HCEC 1CT (cell line): ENCODE measurements at regions not wholly inside any gene's neighbourhood (a gene's known extent, or its start where the extent isn't known, plus 50 kb on each side); places are given as distances from the start of the nearest gene placed in this dataset.

Source experiments
- DNase-seq: peaks from one replicate; pipeline ENCODE4 v3.0.0-alpha.2; 2017

GRCh38 chr7:26520483-26520882, 228.8 kb downstream of the SNX10 start:
- no peak for DNase-seq

DNA sequence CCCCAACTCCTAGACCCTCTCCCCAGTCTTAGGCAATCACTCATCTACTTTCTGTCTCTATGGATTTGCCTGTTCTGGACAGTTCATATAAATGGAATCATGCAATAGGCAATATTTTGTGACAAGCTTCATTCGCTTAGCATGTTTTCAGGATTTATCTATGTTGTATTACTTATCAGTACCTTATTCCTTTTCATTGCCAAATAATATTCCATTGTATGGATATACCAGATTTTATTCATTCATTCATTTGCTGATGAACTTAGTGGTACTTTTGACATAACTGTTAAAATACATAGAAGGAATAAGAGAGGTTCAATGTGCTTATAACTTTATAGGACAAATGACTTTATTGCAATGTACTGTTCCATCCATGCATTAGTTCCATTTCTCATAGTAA, 231.0 kb downstream of the SNX10 start:
- no peak for DNase-seq

GRCh38 chr7:26525398-26526264, 234.0 kb downstream of the SNX10 start:
- no peak for DNase-seq

DNA sequence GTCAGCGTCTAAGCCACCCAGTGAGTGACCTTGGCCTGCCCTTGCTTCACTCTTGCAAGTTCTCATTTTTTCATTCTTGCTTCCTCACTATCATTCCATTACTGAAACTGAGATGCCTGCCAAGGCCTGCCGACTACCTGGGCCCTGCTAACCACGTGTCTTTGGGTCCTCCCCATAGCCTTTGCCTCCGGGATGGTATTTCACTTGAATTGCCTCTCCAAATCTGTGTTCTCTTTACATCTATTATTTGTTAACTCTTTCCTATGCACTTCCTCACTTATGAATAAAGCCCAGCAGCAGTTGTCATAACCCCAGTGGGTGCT, 234.6 kb downstream of the SNX10 start:
- DNase-seq: no peak

DNA sequence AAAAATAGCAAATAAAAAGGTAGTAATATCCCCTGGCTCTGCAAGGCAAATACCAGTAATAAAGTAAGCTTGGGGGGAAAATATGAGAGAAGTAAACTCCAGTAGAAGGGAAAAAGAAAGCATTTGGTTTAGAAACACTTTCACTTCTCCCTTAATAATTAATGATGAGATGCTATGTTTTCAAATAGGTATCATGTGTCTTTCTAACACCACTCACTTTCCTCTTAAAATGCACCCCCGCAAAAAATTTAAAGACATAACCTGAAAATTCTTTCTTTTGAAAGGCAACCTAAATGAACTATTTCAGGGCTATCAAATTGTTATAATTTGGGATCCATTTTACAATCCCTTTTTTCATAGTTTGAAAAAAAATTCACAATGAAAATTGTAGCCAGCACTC, 240.3 kb downstream of the SNX10 start:
- DNase-seq: no peak

- no peak for DNase-seq
These were observed 240.8 kb downstream of the SNX10 start for GRCh38 chr7:26532471-26532870.

GRCh38 chr7:26533217-26533616, 241.6 kb downstream of the SNX10 start:
- no peak for DNase-seq

- DNase-seq: no peak
These were observed 243.2 kb downstream of the SNX10 start for GRCh38 chr7:26534649-26535482.

DNA sequence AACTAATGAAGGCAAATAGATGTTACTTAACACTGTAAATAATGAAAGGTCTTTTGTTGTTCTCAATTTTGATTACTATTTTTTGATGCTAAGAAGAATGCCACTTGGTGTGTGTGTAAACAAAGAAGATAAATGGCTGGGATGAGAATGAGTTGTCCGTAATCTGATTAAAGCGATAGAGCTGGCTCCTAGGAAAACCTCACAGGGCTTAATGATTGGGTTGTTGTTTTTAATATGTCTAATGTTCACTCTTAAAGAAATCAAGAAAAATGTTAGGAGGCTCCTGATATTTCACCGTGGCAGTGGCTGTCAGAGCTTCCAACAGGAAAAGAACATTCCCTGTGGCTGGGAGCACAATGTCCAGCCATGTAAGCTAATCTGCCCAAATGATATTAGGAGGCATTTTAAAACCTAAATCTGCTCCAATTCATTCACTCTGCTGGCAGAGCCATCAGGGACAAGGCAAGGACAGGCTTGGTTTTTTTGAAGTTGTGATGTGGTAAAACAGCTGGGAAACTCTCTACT, 243.9 kb downstream of the SNX10 start:
- no peak for DNase-seq

GRCh38 chr7:26538216-26538615, 246.6 kb downstream of the SNX10 start:
- no peak for DNase-seq

DNA sequence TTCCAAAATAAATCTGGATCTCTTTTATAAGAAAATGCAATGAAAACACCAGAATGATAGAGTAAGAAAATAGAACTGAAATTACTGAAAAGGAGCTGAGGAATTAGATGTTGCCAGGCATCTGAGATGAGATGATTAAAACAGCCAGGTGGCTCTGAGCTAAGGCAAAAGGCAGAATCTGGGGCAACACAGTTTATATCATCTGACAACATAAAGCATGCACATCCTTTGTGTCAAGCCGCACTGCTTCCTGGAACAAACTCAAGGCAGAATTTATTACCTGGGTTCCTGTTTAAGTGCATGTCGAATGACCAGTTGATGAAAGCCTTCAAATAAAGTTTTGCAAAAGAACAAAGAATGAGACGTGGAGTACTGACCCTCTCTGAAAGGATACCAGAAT, 247.0 kb downstream of the SNX10 start:
- no peak for DNase-seq

- no peak for DNase-seq
These were observed 251.7 kb downstream of the SNX10 start for GRCh38 chr7:26543340-26543739.

GRCh38 chr7:26543951-26544350, 252.3 kb downstream of the SNX10 start:
- no peak for DNase-seq

DNA sequence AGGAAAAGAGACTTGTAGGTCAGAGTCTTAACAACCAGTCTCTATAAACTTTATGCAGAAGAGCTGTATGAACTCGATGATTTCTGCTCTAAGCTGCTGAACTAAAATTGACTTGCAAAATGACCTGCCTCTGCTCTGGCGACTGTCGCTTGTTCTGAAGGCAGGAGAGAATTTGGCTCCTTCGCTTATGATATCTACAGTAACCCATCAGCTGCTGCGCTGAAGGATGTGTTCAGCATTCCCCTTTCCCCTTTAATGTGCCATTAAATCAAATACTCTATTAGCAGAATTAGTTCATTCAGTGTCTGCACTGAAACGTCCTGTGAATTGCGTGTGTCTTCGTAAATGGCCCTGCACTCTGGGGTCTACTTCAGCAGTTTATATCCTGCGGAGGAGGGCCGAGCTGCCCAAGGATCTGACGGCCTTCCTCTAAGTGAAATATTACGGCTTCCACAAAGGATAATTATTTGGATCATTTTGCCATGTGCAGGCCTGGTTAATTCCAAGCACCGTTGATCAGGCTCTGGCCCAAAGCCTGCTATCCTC, 254.9 kb downstream of the SNX10 start:
- DNase-seq: no peak

GRCh38 chr7:26547156-26547555, 255.5 kb downstream of the SNX10 start:
- DNase-seq: no peak

DNA sequence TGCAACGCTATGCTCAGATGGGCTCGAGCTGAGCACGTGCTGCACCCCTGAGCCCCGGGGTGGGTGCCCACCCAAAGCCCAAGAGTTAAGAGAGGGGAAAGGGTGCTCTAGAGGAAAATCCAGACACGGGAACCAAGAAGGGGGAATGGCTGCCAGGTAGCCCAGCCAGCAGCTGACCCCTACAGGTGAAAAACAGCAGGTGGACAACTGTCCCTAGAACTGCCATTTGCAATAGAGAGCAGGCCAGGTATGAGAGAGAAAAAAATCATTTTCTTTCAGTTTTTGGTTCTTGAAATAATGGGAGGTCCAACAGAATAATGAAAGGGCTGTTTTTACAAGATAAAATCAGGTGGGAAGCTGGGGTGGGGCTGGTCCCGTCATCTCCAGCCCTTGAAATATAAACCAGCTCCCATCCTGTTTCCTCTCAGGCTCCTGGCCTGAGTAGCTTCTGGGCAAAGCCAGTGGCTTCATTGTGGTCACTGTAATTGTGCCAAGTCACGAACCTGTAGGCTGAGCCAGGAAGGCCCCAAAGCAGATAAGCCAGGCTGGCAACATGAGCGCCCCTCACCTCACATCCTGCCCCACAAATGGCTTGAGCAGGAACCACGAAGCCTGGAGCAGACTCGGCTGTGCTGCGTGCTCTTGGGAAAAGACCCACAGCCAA, 257.8 kb downstream of the SNX10 start:
- DNase-seq: no peak

DNA sequence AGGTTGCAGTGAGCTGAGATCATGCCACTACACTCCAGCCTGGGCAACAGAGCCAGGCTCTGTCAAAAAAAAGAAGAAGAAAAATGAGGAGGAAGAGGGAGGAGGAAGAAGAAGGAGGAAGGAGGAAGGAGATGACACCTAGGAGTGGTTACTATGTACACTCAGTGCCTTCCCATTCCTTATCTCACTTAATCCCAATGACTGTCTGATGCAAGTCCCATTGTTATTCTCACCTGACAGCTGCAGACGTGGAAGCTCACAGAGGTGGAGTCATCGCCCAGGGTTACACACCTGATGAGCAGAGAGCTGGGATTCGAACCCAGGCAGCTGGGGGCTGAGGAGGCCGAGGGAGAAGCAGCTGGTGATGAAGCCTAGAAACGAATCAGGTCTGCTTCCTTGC, 258.8 kb downstream of the SNX10 start:
- no peak for DNase-seq

DNA sequence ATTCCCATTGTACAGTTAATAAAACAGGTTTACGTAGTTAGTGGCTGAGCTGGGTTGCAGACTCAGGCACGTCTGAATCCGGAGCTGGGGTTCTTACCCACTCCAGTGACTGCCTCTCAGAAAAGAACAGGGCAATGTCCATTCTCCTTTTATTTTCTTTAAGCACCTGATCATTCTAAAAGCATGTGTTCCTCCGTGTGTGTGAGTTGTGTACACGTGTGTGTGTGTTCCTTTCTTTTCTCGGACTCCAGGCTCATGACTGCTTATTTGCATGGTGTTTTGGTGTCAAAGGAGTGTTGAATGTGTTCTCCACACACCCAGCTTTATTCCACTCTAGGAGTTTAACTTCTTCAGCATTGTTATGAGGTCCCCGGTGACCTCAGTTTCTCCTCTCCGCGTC, 260.1 kb downstream of the SNX10 start:
- DNase-seq: no peak

DNA sequence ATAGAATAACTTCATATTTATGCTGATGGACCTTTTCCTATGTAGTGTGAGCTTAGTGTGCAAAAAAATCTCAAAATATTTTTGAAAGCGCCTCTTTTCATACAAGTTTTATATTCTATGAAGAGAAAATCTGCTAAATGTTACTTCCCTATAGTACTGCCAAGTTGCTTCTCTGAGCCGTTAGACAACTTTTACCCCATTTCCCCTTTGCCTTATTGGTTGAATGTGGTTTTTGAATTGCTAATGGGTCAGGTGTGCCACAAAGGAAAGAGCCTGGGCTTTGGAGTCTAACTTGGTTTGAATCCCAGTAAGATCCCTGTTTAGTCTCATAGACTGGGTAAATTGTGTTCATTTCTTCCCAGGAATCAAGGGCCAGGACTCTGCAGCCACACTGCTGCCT, 261.5 kb downstream of the SNX10 start:
- DNase-seq: no peak

GRCh38 chr7:26553582-26553981, 261.9 kb downstream of the SNX10 start:
- no peak for DNase-seq

DNA sequence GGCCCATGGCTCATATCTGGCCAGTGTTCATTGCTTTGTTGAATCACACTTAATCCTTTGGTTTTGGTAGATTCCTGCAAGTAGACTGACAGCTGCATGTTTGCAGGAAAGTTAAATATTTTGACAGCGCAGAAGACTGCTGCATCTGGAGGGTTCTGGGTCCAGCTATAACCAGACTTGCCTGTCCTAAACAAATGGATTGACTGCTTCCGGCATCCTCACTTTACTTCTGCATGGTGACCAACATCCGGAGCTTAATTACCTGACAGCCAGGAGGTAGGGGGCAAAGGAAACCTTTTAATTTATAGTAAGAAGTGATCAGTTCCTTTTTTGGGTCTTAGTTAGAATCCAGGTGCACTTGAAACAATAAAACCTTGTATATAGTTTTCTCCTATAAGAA, 263.3 kb downstream of the SNX10 start:
- no peak for DNase-seq

GRCh38 chr7:26556061-26556881, 264.6 kb downstream of the SNX10 start:
- no peak for DNase-seq
